ENCODE measurements at regions not wholly inside any gene's neighbourhood (a gene's known extent, or its start where the extent isn't known, plus 50 kb on each side); places are given as distances from the start of the nearest gene placed in this dataset.

DNA sequence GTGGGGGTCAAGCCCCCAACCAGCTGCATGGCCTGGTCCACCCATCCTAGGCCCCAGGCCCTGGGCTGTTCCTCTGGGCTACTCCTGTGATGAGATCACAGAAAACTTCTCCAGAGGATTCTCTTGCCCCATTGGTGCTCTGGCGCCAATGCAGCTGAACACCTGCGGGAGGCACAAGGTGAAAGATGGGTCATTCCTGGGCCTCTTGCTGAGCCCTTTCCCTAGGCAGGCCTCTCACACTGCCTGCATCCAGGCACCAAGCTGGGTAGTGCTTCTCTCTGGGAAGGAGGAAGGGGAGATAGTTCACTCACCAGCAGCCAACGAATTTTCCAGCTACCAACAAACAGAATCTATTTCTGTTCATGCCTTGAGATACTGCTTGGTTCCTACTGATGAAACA is 142.1 kb downstream of the PXDC1 start:
- TF ChIP-seq POLR2AphosphoS5 (IDR thresholded peaks at IDR 0.05) = no peak
- TF ChIP-seq, protein P1, sequence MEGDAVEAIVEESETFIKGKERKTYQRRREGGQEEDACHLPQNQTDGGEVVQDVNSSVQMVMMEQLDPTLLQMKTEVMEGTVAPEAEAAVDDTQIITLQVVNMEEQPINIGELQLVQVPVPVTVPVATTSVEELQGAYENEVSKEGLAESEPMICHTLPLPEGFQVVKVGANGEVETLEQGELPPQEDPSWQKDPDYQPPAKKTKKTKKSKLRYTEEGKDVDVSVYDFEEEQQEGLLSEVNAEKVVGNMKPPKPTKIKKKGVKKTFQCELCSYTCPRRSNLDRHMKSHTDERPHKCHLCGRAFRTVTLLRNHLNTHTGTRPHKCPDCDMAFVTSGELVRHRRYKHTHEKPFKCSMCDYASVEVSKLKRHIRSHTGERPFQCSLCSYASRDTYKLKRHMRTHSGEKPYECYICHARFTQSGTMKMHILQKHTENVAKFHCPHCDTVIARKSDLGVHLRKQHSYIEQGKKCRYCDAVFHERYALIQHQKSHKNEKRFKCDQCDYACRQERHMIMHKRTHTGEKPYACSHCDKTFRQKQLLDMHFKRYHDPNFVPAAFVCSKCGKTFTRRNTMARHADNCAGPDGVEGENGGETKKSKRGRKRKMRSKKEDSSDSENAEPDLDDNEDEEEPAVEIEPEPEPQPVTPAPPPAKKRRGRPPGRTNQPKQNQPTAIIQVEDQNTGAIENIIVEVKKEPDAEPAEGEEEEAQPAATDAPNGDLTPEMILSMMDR (IDR thresholded peaks at IDR 0.05) = no peak
